ENCODE measurements at regions not wholly inside any gene's neighbourhood (a gene's known extent, or its start where the extent isn't known, plus 50 kb on each side); places are given as distances from the start of the nearest gene placed in this dataset.

DNA sequence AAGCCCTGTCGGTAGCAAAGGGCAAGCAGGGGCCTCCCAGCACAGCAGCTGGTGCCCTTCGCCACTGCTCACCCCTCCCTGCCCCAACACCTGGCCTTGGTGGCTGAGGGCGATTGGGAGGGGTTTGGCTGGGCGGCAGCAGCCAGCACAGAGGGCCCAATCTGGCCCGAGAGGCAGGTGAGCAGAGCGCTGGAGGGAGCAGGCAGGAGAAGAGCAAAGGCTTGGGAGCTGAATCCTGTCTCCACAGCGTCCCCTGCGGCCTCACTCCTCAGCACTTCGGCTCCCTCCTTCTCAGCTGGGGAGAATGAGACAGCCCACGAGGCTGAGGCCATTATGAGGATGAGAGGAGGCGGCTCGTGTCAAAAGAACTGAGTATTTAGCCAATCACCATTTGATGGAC is 74.9 kb upstream of the TAF1B start:
- Histone ChIP-seq H3K27ac (ENCODE audit: low read depth, low read length, poor library complexity, severe bottlenecking) (no peak overlapping the region), H3K4me1 (ENCODE audit: insufficient read depth, low read length, poor library complexity, severe bottlenecking) (peaks cover 3% of the 10 kb centered on the region), H3K27me3 (replicated peaks; ENCODE audit: insufficient read depth, low read depth, low read length, poor library complexity) (no peaks in the 10 kb centered on the region), H3K9me3 (ENCODE audit: low read depth, low read length, poor library complexity, severe bottlenecking) (no peaks in the 10 kb centered on the region), H3K4me3 (ENCODE audit: low read depth, low read length, poor library complexity, severe bottlenecking) (no peak overlapping the region), H3K36me3 (ENCODE audit: insufficient read depth, low read length, poor library complexity, severe bottlenecking) (no peaks in the 10 kb centered on the region)
- no TSS peak for BruUV-seq (replicated peaks)
- intact Hi-C loops (cut with micrococcal nuclease; ENCODE audit: unreplicated experiment), result no loop called here
- DNase-seq (ENCODE audit: low spot score), result no peak
- ChIA-PET CTCF (no interaction called here), POLR2A (ENCODE audit: low non-redundant PET) (no interaction called here)
- TF ChIP-seq, protein P1, sequence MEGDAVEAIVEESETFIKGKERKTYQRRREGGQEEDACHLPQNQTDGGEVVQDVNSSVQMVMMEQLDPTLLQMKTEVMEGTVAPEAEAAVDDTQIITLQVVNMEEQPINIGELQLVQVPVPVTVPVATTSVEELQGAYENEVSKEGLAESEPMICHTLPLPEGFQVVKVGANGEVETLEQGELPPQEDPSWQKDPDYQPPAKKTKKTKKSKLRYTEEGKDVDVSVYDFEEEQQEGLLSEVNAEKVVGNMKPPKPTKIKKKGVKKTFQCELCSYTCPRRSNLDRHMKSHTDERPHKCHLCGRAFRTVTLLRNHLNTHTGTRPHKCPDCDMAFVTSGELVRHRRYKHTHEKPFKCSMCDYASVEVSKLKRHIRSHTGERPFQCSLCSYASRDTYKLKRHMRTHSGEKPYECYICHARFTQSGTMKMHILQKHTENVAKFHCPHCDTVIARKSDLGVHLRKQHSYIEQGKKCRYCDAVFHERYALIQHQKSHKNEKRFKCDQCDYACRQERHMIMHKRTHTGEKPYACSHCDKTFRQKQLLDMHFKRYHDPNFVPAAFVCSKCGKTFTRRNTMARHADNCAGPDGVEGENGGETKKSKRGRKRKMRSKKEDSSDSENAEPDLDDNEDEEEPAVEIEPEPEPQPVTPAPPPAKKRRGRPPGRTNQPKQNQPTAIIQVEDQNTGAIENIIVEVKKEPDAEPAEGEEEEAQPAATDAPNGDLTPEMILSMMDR (conservative IDR thresholded peaks at IDR 0.05; ENCODE audit: low read depth, low read length), result no peak
- TF ChIP-seq EZH2 (IDR thresholded peaks at IDR 0.05; ENCODE audit: borderline replicate concordance, low read depth, low read length, poor library complexity, severe bottlenecking), result no peak

GRCh38 chr2:9769171-9770005 is 73.9 kb upstream of the TAF1B start:
- ChIA-PET CTCF (interaction anchor here (0.6 to 2.2 kb wide), 4 partner anchors 30 to 627 kb away, joined by 3 to 19 read pairs (median 4); no protein-coding TSS in a partner anchor), POLR2A (ENCODE audit: low non-redundant PET) (interaction anchor here (0.5 kb wide), 1 partner anchor 288 kb away, joined by 3 read pairs; no protein-coding TSS in a partner anchor)
- Histone ChIP-seq H3K4me3 (ENCODE audit: low read depth, low read length, poor library complexity, severe bottlenecking) (no peak overlapping the region), H3K36me3 (ENCODE audit: insufficient read depth, low read length, poor library complexity, severe bottlenecking) (no peaks in the 10 kb centered on the region), H3K9me3 (ENCODE audit: low read depth, low read length, poor library complexity, severe bottlenecking) (no peaks in the 10 kb centered on the region), H3K4me1 (ENCODE audit: insufficient read depth, low read length, poor library complexity, severe bottlenecking) (peaks cover 3% of the 10 kb centered on the region), H3K27ac (ENCODE audit: low read depth, low read length, poor library complexity, severe bottlenecking) (no peak overlapping the region), H3K27me3 (replicated peaks; ENCODE audit: insufficient read depth, low read depth, low read length, poor library complexity) (no peaks in the 10 kb centered on the region)
- intact Hi-C loops (cut with micrococcal nuclease; ENCODE audit: unreplicated experiment), result no loop called here
- TF ChIP-seq EZH2 (IDR thresholded peaks at IDR 0.05; ENCODE audit: borderline replicate concordance, low read depth, low read length, poor library complexity, severe bottlenecking), result no peak
- TF ChIP-seq, protein P1 (conservative IDR thresholded peaks at IDR 0.05; ENCODE audit: low read depth, low read length), result no peak
- BruUV-seq (replicated peaks), result no TSS peak
- no peak for DNase-seq (ENCODE audit: low spot score)

- H3K27ac ChIP-seq (ENCODE audit: low read depth, low read length, poor library complexity, severe bottlenecking), result no peak overlapping the region
- ChIA-PET CTCF (interaction anchor here (0.5 to 2.2 kb wide), 6 partner anchors 27 to 627 kb away, joined by 3 to 19 read pairs (median 4); no protein-coding TSS in a partner anchor), POLR2A (ENCODE audit: low non-redundant PET) (interaction anchor here (0.5 kb wide), 1 partner anchor 287 kb away, joined by 3 read pairs; no protein-coding TSS in a partner anchor)
- no peak for TF ChIP-seq EZH2 (IDR thresholded peaks at IDR 0.05; ENCODE audit: borderline replicate concordance, low read depth, low read length, poor library complexity, severe bottlenecking)
- TF ChIP-seq, protein P1 (conservative IDR thresholded peaks at IDR 0.05; ENCODE audit: low read depth, low read length), result no peak
- H3K9me3 ChIP-seq (ENCODE audit: low read depth, low read length, poor library complexity, severe bottlenecking), result no peaks in the 10 kb centered on the region
- peak overlapping the region; percentile 31 for H3K4me3 ChIP-seq (ENCODE audit: low read depth, low read length, poor library complexity, severe bottlenecking)
- intact Hi-C loops (cut with micrococcal nuclease; ENCODE audit: unreplicated experiment), result no loop called here
- DNase-seq (ENCODE audit: low spot score), result no peak
- peaks cover 3% of the 10 kb centered on the region for H3K4me1 ChIP-seq (ENCODE audit: insufficient read depth, low read length, poor library complexity, severe bottlenecking)
- no peaks in the 10 kb centered on the region for H3K36me3 ChIP-seq (ENCODE audit: insufficient read depth, low read length, poor library complexity, severe bottlenecking)
- H3K27me3 ChIP-seq (replicated peaks; ENCODE audit: insufficient read depth, low read depth, low read length, poor library complexity), result no peaks in the 10 kb centered on the region
- no TSS peak for BruUV-seq (replicated peaks)
Measured at GRCh38 chr2:9770006-9770307, 73.3 kb upstream of the TAF1B start.

All from A673 (cell line).